GM12891 (cell line): ENCODE measurements at regions not wholly inside any gene's neighbourhood (a gene's known extent, or its start where the extent isn't known, plus 50 kb on each side); places are given as distances from the start of the nearest gene placed in this dataset.

Experiments used
- DNase-seq: peaks from one replicate; pipeline ENCODE4 v3.0.0; 2011; ENCODE audit warnings: low spot score; ENCODE audit not compliant: insufficient read length
- FAIRE-seq: peaks from 2 replicates; lab custom pipeline; 2011; peaks lifted over from hg19 to GRCh38; lab: Jason Lieb, UNC
- PAX5 ChIP-seq: IDR thresholded peaks from 2 replicates; pipeline ENCODE4 v1.6.1; 2011; ENCODE audit warnings: low read length, moderate library complexity, mild to moderate bottlenecking; ENCODE audit not compliant: insufficient read depth, severe bottlenecking
- POLR2A ChIP-seq: IDR thresholded peaks from 2 replicates; pipeline ENCODE4 v1.6.1; 2011; ENCODE audit warnings: low read depth, low read length, control low read depth
- POLR2AphosphoS5 ChIP-seq: IDR thresholded peaks from 2 replicates; pipeline ENCODE4 v1.6.1; 2011; ENCODE audit warnings: low read depth, low read length, control low read depth
- POU2F2 ChIP-seq: IDR thresholded peaks from 2 replicates; pipeline ENCODE4 v1.6.1; 2011; ENCODE audit warnings: low read depth, mild to moderate bottlenecking, control low read depth, low read length, moderate library complexity
- SPI1 ChIP-seq: IDR thresholded peaks from 2 replicates; pipeline ENCODE4 v1.6.1; 2011; ENCODE audit warnings: low read depth, low read length, control low read depth
- TAF1 ChIP-seq: IDR thresholded peaks from 2 replicates; pipeline ENCODE4 v1.6.1; 2011; ENCODE audit warnings: low read depth, low read length, control low read depth

DNA sequence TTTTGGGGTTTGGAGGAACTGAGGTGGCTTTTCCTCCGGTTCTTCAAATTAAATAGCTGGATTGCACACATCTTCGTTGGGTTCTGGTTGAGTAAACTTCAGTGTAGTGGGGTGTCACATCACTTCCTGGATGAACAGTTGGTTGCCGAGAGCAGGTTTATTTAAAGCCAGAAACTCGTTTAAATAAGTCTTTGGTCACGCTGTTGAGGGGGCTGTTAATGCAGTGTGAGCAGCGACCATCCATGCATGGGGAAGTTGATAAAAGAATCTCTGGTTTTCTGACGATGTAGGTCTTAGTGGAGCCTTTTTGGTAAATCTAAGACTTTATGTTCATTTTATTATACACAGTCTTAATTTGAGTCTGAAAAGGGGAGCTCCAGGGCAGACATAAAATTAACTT, 351.2 kb upstream of the ARGLU1 start:
- FAIRE-seq (peak; percentile 71), DNase-seq (no peak)
- TF ChIP-seq PAX5 (no peak), POLR2A (no peak), SPI1 (no peak), POLR2AphosphoS5 (no peak), TAF1 (no peak), POU2F2 (no peak)

DNA sequence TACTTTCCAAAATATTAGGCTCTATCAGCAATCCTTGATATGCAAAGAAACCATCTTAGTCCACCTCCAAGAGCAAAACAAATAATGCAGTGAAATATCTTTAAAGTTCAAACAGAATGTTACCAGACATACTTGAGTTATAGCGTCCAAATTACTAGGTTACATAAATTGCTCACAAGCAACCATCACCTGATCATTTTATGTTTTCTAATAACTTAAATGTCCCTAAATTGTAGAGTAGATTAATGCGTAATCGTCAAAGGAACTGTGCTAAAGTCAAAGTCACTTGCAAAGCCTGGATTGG, 350.6 kb upstream of the ARGLU1 start:
- DNase-seq (no peak), FAIRE-seq (no peak)
- TF ChIP-seq POLR2AphosphoS5 (no peak), SPI1 (no peak), PAX5 (no peak), TAF1 (no peak), POU2F2 (no peak), POLR2A (no peak)

DNA sequence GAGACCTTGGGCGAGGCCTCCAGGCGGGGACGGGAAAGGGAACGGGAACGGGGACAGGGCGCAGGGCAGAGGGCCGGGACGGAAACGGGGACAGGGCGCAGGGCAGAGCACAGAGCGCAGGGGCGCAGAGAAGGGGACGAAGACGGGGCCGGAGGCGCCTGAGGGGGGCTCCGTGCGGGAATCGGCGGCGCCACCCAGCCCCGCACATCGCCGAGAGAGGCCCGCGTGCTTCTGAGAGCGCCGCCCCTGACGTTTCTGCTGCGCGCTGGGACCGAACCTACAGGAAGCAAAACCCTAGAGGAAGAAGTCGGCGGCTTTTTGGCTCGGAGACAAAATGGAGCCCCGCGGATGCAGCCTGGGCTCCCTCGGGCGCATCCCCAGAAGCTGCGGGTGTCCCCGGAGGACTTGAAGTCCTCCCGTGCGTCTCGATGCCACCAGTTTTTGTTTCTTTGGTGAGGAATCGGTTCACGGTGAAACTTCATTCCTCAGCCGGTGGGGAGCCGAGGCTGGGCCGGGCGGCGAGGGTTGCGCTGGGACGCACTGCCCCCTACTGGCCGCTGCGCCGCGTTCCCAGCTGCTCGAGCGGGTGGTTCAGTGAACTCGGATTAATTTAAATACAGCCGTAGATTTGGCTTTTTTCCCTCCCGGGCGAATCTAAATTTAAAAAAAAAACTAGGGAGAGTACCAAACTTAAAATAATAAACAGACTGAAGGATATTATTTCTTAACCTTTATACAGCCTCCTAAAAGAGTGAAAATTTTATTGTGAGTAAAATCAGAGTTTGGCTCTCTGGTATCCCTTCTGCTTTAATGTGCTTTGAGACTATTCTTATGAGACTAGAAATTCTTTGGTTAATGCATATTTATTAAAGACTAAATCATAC, 350.0 kb upstream of the ARGLU1 start:
- DNase-seq: peak; percentile 74
- TF ChIP-seq POU2F2: no peak
- TF ChIP-seq POLR2A: no peak
- no peak for TF ChIP-seq PAX5
- no peak for TF ChIP-seq POLR2AphosphoS5
- no peak; the same call in 1 of the 2 replicates for TF ChIP-seq TAF1
- TF ChIP-seq SPI1: no peak
- no peak for FAIRE-seq

DNA sequence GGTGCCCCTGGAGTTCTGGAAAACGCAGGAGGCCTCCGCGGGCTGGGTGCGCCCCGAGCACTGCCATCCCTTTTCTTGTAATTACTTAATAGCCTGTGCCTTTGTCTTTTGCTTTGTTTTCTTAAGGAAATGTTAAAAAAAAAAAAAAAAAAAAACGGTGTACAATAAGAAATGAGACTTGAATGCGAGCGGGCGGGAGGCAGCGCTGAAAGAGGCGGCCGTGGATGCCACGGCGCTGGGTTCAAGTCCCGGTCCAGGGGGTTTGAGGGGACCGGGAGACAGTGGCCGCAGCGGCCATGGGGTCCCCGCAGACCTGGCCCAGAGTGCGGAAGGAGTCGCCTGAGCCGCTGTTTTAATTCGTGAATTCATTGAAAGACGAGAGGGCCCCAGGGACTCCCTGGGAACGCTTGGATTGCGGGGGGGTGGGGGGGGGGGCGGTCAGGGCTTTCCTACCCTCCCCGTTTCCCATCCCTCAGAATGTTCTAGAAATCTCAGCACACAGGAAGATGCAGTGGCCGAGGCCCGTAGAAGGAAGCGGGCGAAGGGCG, 349.2 kb upstream of the ARGLU1 start:
- no peak for TF ChIP-seq PAX5
- TF ChIP-seq POLR2AphosphoS5: no peak
- no peak for TF ChIP-seq SPI1
- no peak for TF ChIP-seq POU2F2
- no peak for TF ChIP-seq TAF1
- no peak for TF ChIP-seq POLR2A
- DNase-seq: no peak
- no peak for FAIRE-seq

DNA sequence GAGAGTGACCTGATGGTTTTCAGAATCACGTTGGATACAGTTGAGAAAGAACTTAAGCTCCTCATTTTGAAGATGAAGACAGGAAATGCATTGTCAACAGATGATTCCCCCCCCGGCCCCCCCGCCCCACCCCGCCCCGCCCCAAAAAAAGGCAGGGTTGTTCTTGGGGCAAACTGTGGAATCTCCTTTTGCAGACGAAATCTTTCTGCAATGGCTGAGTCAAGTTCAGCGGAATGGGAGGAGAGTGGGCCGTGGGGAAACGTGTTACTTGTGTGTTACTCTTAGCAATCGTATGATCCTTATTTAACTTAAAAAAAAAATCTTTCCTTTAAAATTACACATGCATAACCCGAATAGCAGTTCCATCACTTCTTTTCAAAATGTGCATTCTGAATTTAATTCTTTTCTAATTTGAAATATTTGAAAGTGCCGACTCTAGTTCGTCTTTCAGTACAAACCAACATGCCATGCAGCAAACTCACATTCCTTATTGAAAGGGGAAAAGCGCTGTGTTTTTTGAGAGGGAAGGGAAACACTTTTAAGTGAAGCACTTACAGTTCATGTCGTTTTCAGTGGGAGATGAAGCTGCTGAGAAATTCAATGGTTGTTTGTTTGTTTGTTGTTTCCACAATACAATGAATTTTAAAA, 348.5 kb upstream of the ARGLU1 start:
- TF ChIP-seq PAX5 (no peak), SPI1 (no peak), POU2F2 (no peak), TAF1 (no peak), POLR2A (no peak), POLR2AphosphoS5 (no peak)
- FAIRE-seq: no peak
- no peak for DNase-seq

DNA sequence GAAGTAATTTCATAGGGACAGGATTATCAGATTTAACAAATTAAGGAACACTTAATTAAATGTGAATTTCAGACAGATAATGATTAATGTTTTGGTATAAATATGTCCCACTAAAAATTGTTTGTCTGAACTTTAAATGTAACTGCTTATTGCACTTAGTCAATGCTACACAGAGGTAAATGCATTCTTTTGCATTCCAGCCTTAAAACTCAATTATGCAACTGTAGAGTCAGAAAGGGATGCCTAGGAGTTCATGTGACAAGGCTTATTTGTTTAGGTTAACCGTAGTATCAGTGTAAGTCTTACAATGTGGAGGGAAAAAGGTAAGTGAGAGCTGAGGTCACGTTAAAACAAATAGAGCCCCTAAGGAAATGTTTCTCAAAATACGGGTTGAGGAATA, 347.2 kb upstream of the ARGLU1 start:
- DNase-seq (no peak), FAIRE-seq (no peak)
- TF ChIP-seq SPI1 (no peak), PAX5 (no peak), POLR2AphosphoS5 (no peak), TAF1 (no peak), POU2F2 (no peak), POLR2A (no peak)

DNA sequence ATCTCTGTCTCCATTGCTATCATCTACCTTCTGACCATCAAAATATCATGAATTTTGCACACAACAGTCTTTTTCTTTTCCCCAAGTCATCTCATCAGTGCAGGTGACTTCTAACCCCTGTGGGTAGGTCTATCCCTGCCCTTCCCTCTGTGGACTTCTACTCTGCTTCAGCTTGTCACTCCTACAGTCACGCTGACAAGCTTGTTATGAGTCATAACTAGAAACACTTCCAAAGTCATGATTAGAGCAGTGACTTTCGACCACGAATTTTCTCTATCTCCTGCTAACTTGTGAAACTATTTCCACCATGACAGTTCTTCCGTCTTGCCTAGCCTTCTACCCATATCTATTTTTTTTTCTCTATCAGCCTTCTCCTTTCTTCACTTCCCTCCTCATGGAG, 343.7 kb upstream of the ARGLU1 start:
- DNase-seq (no peak), FAIRE-seq (no peak)
- TF ChIP-seq POLR2A (no peak), PAX5 (no peak), SPI1 (no peak), POLR2AphosphoS5 (no peak), TAF1 (no peak), POU2F2 (no peak)

DNA sequence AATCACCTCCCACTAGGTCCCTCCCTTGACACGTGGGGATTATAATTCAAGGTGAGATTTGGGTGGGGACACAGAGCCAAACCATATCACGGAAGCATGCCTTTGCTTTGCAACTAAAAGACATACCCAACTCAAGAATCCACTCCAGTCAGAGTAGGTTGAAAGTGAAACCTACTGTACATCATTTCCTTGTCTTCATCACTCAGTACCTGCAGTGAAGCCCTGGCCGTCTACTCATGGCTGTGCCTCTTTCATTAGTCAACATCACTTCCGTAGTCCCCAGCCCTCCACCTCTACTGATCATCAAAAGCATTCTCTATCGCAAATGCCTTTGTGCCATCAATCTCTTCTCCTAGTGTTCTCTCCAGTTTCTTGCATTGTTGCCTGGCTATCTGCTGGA, 343.1 kb upstream of the ARGLU1 start:
- FAIRE-seq: no peak
- DNase-seq: no peak
- TF ChIP-seq SPI1 (no peak), POLR2AphosphoS5 (no peak), POU2F2 (no peak), POLR2A (no peak), TAF1 (no peak), PAX5 (no peak)

DNA sequence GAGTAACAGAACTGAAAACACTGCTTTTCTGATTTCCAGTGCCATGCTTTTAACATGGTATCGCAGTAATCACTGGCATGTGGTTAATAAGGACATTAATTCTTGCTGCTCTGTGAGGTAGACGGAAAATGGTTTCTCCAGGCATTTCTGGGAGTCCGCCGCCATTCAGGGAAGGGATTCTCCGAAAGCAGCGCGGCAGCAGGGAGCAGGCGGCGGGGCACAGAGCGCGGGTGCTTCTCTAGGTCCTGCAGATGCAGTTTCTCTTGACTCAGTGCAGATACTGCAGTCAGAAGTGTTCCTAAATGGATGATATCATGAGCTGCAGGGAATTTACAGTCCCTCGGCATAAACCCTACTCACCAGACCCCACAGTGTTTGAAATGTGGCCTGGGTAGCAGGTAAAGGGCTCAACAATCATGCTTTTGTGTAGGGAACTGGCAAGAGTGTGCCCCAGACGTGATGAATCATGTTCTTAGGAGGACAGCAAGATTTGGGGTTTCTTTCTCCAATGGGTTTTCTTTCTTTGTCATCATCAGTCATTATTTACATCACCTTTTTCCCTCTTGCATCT, 338.6 kb upstream of the ARGLU1 start:
- DNase-seq: no peak
- FAIRE-seq: no peak
- TF ChIP-seq POLR2AphosphoS5 (no peak), POU2F2 (no peak), POLR2A (no peak), TAF1 (no peak), SPI1 (no peak), PAX5 (no peak)
